ENCODE measurements at regions not wholly inside any gene's neighbourhood (a gene's known extent, or its start where the extent isn't known, plus 50 kb on each side); places are given as distances from the start of the nearest gene placed in this dataset.

GRCh38 chr13:33677215-33677614 is 140.7 kb upstream of the RFC3 start:
- TF ChIP-seq AFF4 (CRISPR knock-in tag; IDR thresholded peaks at IDR 0.05; ENCODE audit: borderline replicate concordance) (no peak), CTCF (IDR thresholded peaks at IDR 0.05) (no peak), ZNF263 (CRISPR knock-in tag; IDR thresholded peaks at IDR 0.05; ENCODE audit: low read depth) (no peak), ELF4 (CRISPR knock-in tag; IDR thresholded peaks at IDR 0.05; ENCODE audit: low read depth) (no peak), TP53 (CRISPR knock-in tag; IDR thresholded peaks at IDR 0.05) (no peak), ZBTB43 (CRISPR knock-in tag; IDR thresholded peaks at IDR 0.05) (no peak), NFYB (CRISPR knock-in tag; conservative IDR thresholded peaks at IDR 0.05; ENCODE audit: low read depth) (no peak)
